Endothelial cell of umbilical vein (primary cell): ENCODE measurements at regions not wholly inside any gene's neighbourhood (a gene's known extent, or its start where the extent isn't known, plus 50 kb on each side); places are given as distances from the start of the nearest gene placed in this dataset.

Source experiments
- BruUV-seq: library from RNA; stranded (reverse); fragments of 400-500 nt; replicated peaks from 2 replicates; lab custom pipeline; 2021; lab: Mats Ljungman, UMichigan
- CTCF ChIA-PET: fragments of 300-600, 350-600 bp; sonication (Branson Sonifier 250); formaldehyde crosslinking; loops from one replicate; lab custom pipeline; 2021; ENCODE audit warnings: antibody characterized with exemption, inconsistent platforms; lab: Charles Lee
- POLR2A ChIA-PET: fragments of 300-600, 350-600 bp; sonication (Branson Sonifier 250); formaldehyde crosslinking; loops from one replicate; lab custom pipeline; 2021; ENCODE audit warnings: antibody characterized with exemption, inconsistent platforms; lab: Charles Lee
- DNase-seq: peaks from one replicate; pipeline ENCODE4 v3.0.0-alpha.2; 2011; ENCODE audit warnings: low read depth, low spot score
- FAIRE-seq: peaks from 2 replicates; lab custom pipeline; 2011; peaks lifted over from hg19 to GRCh38; lab: Jason Lieb, UNC
- H2AFZ ChIP-seq: 2 replicates; pipeline ENCODE4 v1.6.0; 2012; ENCODE audit warnings: low read depth, low read length, control low read depth, inconsistent platforms
- H3K27ac ChIP-seq: 2 replicates; pipeline ENCODE4 v1.5.1; 2011; ENCODE audit warnings: low read depth, mild to moderate bottlenecking, control low read depth, low read length, moderate library complexity; ENCODE audit not compliant: insufficient read depth
- H3K27me3 ChIP-seq, 2 experiments: 2 replicates each; pipeline versions ENCODE4 v1.6.0 to v1.6.1; 2011; ENCODE audit warnings: low read length in 2 of 2, mixed read lengths in 1 of 2; ENCODE audit not compliant: control insufficient read depth in 2 of 2, insufficient read depth in 2 of 2
- H3K36me3 ChIP-seq, 2 experiments: 2 replicates in 1 of 2; 3 replicates in 1 of 2; pipeline ENCODE4 v1.5.1; 2011; ENCODE audit warnings: low read length in 2 of 2, mild to moderate bottlenecking in 1 of 2, moderate library complexity in 1 of 2; ENCODE audit not compliant: control insufficient read depth in 2 of 2, insufficient read depth in 2 of 2; ENCODE audit errors: extremely low read depth in 1 of 2
- H3K4me1 ChIP-seq: 3 replicates; pipeline ENCODE4 v1.5.1; 2011; ENCODE audit warnings: mild to moderate bottlenecking, low read length; ENCODE audit not compliant: control insufficient read depth, insufficient read depth; ENCODE audit errors: extremely low read depth
- H3K4me2 ChIP-seq: 2 replicates; pipeline ENCODE4 v1.6.1; 2011; ENCODE audit warnings: low read length, control low read depth, mixed read lengths; ENCODE audit not compliant: insufficient read depth
- H3K4me3 ChIP-seq, 3 experiments: fragments of 200-600 bp in 1 of 3; sonication (generic), shearing (Covaris generic) in 1 of 3; replicated peaks in 1 of 3; 2 replicates each; pipeline ENCODE4 v1.5.1; 2011 to 2016; ENCODE audit warnings: control low read depth in 3 of 3, low read length in 3 of 3, mild to moderate bottlenecking in 2 of 3, inconsistent platforms in 1 of 3, low read depth in 1 of 3, moderate library complexity in 1 of 3; ENCODE audit not compliant: insufficient read depth in 1 of 3
- H3K79me2 ChIP-seq: 2 replicates; pipeline ENCODE4 v1.6.0; 2012; ENCODE audit warnings: low read length, inconsistent platforms; ENCODE audit not compliant: control insufficient read depth, insufficient read depth
- H3K9ac ChIP-seq: replicated peaks from 2 replicates; pipeline ENCODE3; 2011; ENCODE audit warnings: low read length, control low read depth; ENCODE audit not compliant: insufficient read depth; ENCODE audit errors: extremely low read depth
- H3K9me1 ChIP-seq: replicated peaks from 3 replicates; pipeline ENCODE4 v1.6.0; 2011; ENCODE audit warnings: mild to moderate bottlenecking, low read length; ENCODE audit not compliant: control insufficient read depth, insufficient read depth; ENCODE audit errors: extremely low read depth
- H3K9me3 ChIP-seq: replicated peaks from 2 replicates; pipeline ENCODE4 v1.5.1; 2012; ENCODE audit warnings: low read length, inconsistent platforms; ENCODE audit not compliant: control insufficient read depth, insufficient read depth
- H4K20me1 ChIP-seq: replicated peaks from 2 replicates; pipeline ENCODE3; 2011; ENCODE audit warnings: mild to moderate bottlenecking, low read length; ENCODE audit not compliant: control insufficient read depth, insufficient read depth; ENCODE audit errors: extremely low read depth
- EZH2 ChIP-seq: IDR thresholded peaks from 2 replicates; pipeline ENCODE4 v1.6.1; 2012; ENCODE audit warnings: borderline replicate concordance, low read depth, mild to moderate bottlenecking, moderate library complexity, low read length, inconsistent platforms; ENCODE audit not compliant: severe bottlenecking
- FOS ChIP-seq: IDR thresholded peaks from 2 replicates; pipeline ENCODE4 v1.6.1; 2011; ENCODE audit warnings: mild to moderate bottlenecking, low read length, moderate library complexity, borderline replicate concordance; ENCODE audit not compliant: insufficient read depth
- GATA2 ChIP-seq: IDR thresholded peaks from 2 replicates; pipeline ENCODE4 v1.7.0; 2011; ENCODE audit warnings: low read depth, mild to moderate bottlenecking, moderate library complexity, mixed read lengths, low read length; ENCODE audit not compliant: insufficient read length, insufficient read depth
- JUN ChIP-seq: IDR thresholded peaks from 2 replicates; pipeline ENCODE4 v1.6.1; 2011; ENCODE audit warnings: borderline replicate concordance, low read depth; ENCODE audit not compliant: insufficient read length, insufficient read depth
- MYC ChIP-seq: IDR thresholded peaks from one replicate; pipeline ENCODE4 v1.6.1; 2011; ENCODE audit warnings: mild to moderate bottlenecking, low read depth, low read length
- POLR2A ChIP-seq: IDR thresholded peaks from 2 replicates; pipeline ENCODE4 v1.6.1; 2012; ENCODE audit warnings: low read depth, mild to moderate bottlenecking, control low read depth, low read length
- POLR2AphosphoS5 ChIP-seq: IDR thresholded peaks from 2 replicates; pipeline ENCODE4 v1.6.1; 2012; ENCODE audit warnings: low read depth, mild to moderate bottlenecking, control low read depth, low read length, moderate library complexity; ENCODE audit not compliant: insufficient read depth
- dilution Hi-C: fragments of 300-500 bp; cut with MboI; formaldehyde crosslinking; loops from one replicate; pipeline ENCODE4 v1.15.0; 2019; ENCODE audit warnings: low sequenced_read_pairs; ENCODE audit not compliant: extremely low pct_ligation_motif_present
- intact Hi-C: fragments of 100-400 bp; cut with micrococcal nuclease; formaldehyde crosslinking; loops from one replicate; pipeline ENCODE4 v1.10.0; 2022
- TF ChIP-seq, protein P1 (sequence below): IDR thresholded peaks from 2 replicates; pipeline ENCODE4 v1.6.1; 2011; ENCODE audit not compliant: insufficient read depth, insufficient read length
- TF ChIP-seq, protein P2 (sequence below), 2 donors: IDR thresholded peaks; 1 replicate in 1 of 2; 2 replicates in 1 of 2; pipeline ENCODE4 v1.5.1; 2011; ENCODE audit warnings: low read length in 2 of 2, mild to moderate bottlenecking in 2 of 2, moderate library complexity in 2 of 2, control low read depth in 1 of 2, inconsistent platforms in 1 of 2, low read depth in 1 of 2; ENCODE audit not compliant: insufficient read depth in 1 of 2; ENCODE audit errors: extremely low read depth in 1 of 2

DNA sequence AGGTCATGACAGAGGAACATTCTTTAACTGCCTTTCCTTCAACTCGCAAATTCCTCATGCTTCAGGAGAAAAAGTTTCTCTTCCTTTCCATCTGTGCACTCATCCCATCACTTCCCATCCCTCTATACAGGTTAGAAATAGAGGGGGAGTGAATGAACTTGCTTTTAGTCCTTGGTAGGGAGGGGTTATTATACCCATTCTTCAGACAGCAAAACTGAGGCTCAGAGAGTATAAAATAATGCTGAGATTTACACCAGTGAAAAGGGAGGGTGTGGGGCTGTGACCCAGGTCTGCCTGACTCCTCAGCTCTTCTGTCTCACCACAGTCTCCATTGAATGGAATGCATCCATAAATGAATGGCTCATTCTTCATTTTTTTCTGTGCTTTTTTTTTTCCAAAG, 109.4 kb upstream of the RCN1 start:
- intact Hi-C loops = no loop called here
- dilution Hi-C loops = no loop called here
- CTCF ChIA-PET = no interaction called here
- no TSS peak for BruUV-seq
- H3K4me3 ChIP-seq = no peak overlapping the region
- TF ChIP-seq JUN = no peak
- TF ChIP-seq MYC = no peak
- no peak for TF ChIP-seq POLR2A
- TF ChIP-seq GATA2 = no peak
- TF ChIP-seq EZH2 = no peak
- H3K9ac ChIP-seq = no peak overlapping the region
- FAIRE-seq (no peak), DNase-seq (no peak)
- H2AFZ ChIP-seq = no peak overlapping the region
- H3K27me3 ChIP-seq = no peaks in the 10 kb centered on the region
- H4K20me1 ChIP-seq = no peaks in the 10 kb centered on the region
- no peaks in the 10 kb centered on the region for H3K9me3 ChIP-seq
- no peaks in the 10 kb centered on the region for H3K79me2 ChIP-seq
- POLR2A ChIA-PET = no interaction called here
- no peak overlapping the region for H3K27ac ChIP-seq
- H3K4me2 ChIP-seq = no peak overlapping the region
- no peaks in the 10 kb centered on the region for H3K9me1 ChIP-seq
- no peaks in the 10 kb centered on the region for H3K36me3 ChIP-seq
- no peaks in the 10 kb centered on the region for H3K4me1 ChIP-seq

DNA sequence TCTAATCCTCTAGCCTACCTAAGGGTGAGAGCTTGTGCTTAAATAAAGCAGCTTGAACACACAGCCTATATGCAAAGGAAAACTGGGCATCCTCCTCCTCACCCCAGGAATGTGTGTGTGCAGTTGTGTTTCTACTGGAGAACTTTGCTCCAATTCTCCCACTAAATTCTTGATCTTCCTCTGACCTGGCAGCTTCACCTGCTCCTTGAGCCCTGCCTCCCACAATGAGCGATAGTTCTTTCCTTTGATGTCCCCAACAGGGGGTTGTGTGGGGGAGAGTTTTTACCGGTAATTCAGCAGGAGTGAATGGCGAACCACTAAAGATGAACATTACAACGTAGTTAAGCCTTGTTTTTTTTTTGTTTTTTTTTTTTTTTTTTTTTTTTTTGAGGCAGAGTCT, 113.5 kb upstream of the RCN1 start:
- TF ChIP-seq, protein P1, sequence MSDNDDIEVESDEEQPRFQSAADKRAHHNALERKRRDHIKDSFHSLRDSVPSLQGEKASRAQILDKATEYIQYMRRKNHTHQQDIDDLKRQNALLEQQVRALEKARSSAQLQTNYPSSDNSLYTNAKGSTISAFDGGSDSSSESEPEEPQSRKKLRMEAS = no peak
- TF ChIP-seq POLR2A (no peak), MYC (no peak), FOS (no peak), EZH2 (no peak), POLR2AphosphoS5 (no peak), GATA2 (no peak), JUN (no peak)
- TF ChIP-seq, protein P2, sequence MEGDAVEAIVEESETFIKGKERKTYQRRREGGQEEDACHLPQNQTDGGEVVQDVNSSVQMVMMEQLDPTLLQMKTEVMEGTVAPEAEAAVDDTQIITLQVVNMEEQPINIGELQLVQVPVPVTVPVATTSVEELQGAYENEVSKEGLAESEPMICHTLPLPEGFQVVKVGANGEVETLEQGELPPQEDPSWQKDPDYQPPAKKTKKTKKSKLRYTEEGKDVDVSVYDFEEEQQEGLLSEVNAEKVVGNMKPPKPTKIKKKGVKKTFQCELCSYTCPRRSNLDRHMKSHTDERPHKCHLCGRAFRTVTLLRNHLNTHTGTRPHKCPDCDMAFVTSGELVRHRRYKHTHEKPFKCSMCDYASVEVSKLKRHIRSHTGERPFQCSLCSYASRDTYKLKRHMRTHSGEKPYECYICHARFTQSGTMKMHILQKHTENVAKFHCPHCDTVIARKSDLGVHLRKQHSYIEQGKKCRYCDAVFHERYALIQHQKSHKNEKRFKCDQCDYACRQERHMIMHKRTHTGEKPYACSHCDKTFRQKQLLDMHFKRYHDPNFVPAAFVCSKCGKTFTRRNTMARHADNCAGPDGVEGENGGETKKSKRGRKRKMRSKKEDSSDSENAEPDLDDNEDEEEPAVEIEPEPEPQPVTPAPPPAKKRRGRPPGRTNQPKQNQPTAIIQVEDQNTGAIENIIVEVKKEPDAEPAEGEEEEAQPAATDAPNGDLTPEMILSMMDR (IDR thresholded peaks at IDR 0.05; ENCODE audit: extremely low read depth in 1 of 2, insufficient read depth in 1 of 2, low read depth in 1 of 2, low read length in 2 of 2) = no peak
- Histone ChIP-seq H4K20me1 (no peaks in the 10 kb centered on the region), H3K9ac (no peak overlapping the region), H3K4me2 (no peak overlapping the region), H3K79me2 (no peaks in the 10 kb centered on the region), H3K27ac (no peak overlapping the region), H3K27me3 (no peaks in the 10 kb centered on the region), H3K36me3 (no peaks in the 10 kb centered on the region), H3K9me1 (no peaks in the 10 kb centered on the region), H3K4me1 (no peaks in the 10 kb centered on the region), H3K9me3 (no peaks in the 10 kb centered on the region), H2AFZ (no peak overlapping the region), H3K4me3 (no peak overlapping the region)
- intact Hi-C loops = no loop called here
- DNase-seq (no peak), FAIRE-seq (no peak)
- dilution Hi-C loops = no loop called here
- ChIA-PET CTCF (no interaction called here), POLR2A (no interaction called here)
- no TSS peak for BruUV-seq
